ENCODE measurements at regions not wholly inside any gene's neighbourhood (a gene's known extent, or its start where the extent isn't known, plus 50 kb on each side); places are given as distances from the start of the nearest gene placed in this dataset.

DNA sequence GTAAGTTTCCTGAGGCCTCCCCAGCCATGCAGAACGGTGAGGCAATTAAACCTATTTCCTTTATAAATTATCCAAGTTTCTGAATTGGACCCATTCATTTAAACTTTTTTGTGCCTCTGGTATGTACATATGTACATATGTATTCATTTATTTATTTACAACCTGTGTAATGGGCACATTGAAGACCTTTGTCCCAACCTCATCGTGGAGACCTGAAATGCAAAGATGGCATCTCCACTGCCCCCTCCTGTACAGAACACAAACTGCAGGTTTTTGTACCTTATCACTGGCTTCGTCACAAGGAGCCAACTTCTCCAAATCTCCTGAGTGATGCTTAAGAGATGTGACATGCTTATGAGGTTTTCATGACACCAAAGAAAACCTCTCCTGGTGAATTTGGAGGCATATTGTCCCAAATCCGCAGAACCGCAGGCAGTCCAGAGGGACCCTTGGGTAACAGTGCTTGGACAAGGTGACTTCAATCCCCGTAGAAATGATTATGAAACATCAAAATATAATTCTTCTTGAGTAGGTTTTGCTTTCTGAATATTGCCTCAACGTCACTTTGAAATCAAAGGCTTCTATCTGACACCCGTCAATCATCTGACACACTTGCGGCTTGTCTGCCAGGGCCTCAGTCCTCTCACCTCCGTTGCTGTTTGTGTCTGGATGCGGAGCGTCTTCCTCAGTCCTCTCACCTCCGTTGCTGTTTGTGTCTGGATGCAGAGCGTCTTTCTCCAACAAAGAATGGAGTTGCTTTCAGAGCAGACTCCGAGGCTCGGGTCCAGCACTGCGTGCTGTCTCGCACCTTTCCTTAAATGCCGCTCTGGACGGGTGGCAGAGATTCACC lies 135.0 kb upstream of the IRX4 start:
- H3K27ac ChIP-seq (ENCODE audit: low read length) = no peak overlapping the region
- no peaks in the 10 kb centered on the region for H3K9me3 ChIP-seq (ENCODE audit: low read length)
- TF ChIP-seq, protein P1, sequence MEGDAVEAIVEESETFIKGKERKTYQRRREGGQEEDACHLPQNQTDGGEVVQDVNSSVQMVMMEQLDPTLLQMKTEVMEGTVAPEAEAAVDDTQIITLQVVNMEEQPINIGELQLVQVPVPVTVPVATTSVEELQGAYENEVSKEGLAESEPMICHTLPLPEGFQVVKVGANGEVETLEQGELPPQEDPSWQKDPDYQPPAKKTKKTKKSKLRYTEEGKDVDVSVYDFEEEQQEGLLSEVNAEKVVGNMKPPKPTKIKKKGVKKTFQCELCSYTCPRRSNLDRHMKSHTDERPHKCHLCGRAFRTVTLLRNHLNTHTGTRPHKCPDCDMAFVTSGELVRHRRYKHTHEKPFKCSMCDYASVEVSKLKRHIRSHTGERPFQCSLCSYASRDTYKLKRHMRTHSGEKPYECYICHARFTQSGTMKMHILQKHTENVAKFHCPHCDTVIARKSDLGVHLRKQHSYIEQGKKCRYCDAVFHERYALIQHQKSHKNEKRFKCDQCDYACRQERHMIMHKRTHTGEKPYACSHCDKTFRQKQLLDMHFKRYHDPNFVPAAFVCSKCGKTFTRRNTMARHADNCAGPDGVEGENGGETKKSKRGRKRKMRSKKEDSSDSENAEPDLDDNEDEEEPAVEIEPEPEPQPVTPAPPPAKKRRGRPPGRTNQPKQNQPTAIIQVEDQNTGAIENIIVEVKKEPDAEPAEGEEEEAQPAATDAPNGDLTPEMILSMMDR (IDR thresholded peaks at IDR 0.05; ENCODE audit: poor library complexity, severe bottlenecking) = peak; percentile 19
- TF ChIP-seq RAD21 (conservative IDR thresholded peaks at IDR 0.05) = no peak
- H3K36me3 ChIP-seq (ENCODE audit: insufficient read depth, low read length) = no peaks in the 10 kb centered on the region
- H3K9ac ChIP-seq (ENCODE audit: low read length) = no peak overlapping the region
- H3K4me3 ChIP-seq (ENCODE audit: low read length) = no peak overlapping the region
- H3K79me2 ChIP-seq (replicated peaks; ENCODE audit: insufficient read depth, low read length) = no peaks in the 10 kb centered on the region
- no peaks in the 10 kb centered on the region for H3F3A ChIP-seq (ENCODE audit: insufficient read depth, low read length, poor library complexity, severe bottlenecking)
- no peak overlapping the region for H3K4me2 ChIP-seq (ENCODE audit: low read length)
- H4K20me1 ChIP-seq (ENCODE audit: insufficient read depth) = no peaks in the 10 kb centered on the region
- no peaks in the 10 kb centered on the region for H3K9me2 ChIP-seq (ENCODE audit: insufficient read depth, low read length)
- H2AFZ ChIP-seq (ENCODE audit: low read depth, low read length) = no peak overlapping the region
- no peaks in the 10 kb centered on the region for H3K27me3 ChIP-seq (ENCODE audit: insufficient read depth, low read depth, low read length)

DNA sequence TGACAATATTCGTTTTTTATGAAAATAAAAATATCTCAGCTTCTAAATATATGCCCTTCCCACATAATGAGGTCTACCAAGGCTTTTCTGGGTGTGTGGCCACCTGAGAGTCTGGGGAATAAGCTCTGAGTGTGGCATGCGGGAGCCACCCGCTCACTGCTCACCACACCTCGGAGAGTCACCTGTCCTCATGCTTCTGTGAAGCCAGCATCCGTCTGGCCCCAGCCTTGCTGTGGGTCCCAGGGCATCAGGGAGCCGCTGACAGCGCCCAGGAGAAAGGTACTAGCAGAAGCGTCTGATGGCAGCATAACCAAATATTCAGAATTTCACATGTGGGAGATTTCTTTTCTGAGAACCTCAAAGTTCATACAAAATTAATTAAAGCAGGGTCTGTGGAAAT lies 133.2 kb upstream of the IRX4 start:
- TF ChIP-seq SMC3 (conservative IDR thresholded peaks at IDR 0.05; ENCODE audit: poor library complexity) (no peak), TAF1 (IDR thresholded peaks at IDR 0.05; ENCODE audit: low read depth) (no peak), RAD21 (conservative IDR thresholded peaks at IDR 0.05) (no peak), MXI1 (conservative IDR thresholded peaks at IDR 0.05; ENCODE audit: poor library complexity, severe bottlenecking) (no peak)
- TF ChIP-seq, protein P1 (IDR thresholded peaks at IDR 0.05; ENCODE audit: poor library complexity, severe bottlenecking) = no peak
- Histone ChIP-seq H3K9ac (ENCODE audit: low read length) (no peak overlapping the region), H3K27me3 (ENCODE audit: insufficient read depth, low read depth, low read length) (no peaks in the 10 kb centered on the region), H2AFZ (ENCODE audit: low read depth, low read length) (no peak overlapping the region), H3K4me3 (ENCODE audit: low read length) (no peak overlapping the region), H4K20me1 (ENCODE audit: insufficient read depth) (no peaks in the 10 kb centered on the region), H3K79me2 (replicated peaks; ENCODE audit: insufficient read depth, low read length) (no peaks in the 10 kb centered on the region), H3K9me2 (ENCODE audit: insufficient read depth, low read length) (no peaks in the 10 kb centered on the region), H3F3A (ENCODE audit: insufficient read depth, low read length, poor library complexity, severe bottlenecking) (no peaks in the 10 kb centered on the region), H3K4me2 (ENCODE audit: low read length) (no peak overlapping the region), H3K27ac (ENCODE audit: low read length) (no peak overlapping the region), H3K36me3 (ENCODE audit: insufficient read depth, low read length) (no peaks in the 10 kb centered on the region), H3K9me3 (ENCODE audit: low read length) (no peaks in the 10 kb centered on the region)

DNA sequence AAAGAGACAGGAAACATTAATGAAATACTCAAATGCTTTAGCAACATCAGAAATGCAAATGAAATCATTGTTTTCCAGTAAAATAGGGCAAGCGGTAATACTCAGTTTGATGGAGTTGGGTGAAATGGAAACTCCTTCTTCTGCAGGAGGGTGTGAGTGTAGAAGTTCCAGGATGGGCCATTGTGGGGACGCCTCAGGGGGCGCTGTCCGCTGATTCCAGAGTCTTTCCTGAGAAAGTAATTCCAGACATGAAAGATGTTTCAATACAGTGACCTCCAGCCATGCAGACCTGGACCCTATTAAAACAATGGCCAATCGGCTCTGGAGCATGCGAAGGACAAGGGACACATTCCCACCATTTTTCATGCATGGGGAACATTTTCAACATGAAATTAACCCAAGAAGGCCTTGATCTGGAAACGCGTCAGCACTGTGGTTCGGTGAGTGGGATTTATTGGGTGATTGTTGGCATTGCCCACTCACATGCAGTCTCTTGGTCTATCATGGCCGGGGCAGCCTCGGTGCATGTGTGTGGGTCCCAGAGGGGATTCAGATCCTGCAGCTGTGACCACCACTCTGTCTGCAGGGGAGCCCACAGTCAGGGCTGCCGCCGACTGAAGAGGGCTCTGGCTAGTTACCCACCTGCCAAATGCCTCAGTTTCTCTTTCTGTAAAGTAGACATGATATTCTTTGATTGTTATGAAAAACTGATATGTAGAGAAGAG lies 132.6 kb upstream of the IRX4 start:
- H3K36me3 ChIP-seq (ENCODE audit: insufficient read depth, low read length) = no peaks in the 10 kb centered on the region
- H3K9me2 ChIP-seq (ENCODE audit: insufficient read depth, low read length) = no peaks in the 10 kb centered on the region
- H3F3A ChIP-seq (ENCODE audit: insufficient read depth, low read length, poor library complexity, severe bottlenecking) = no peaks in the 10 kb centered on the region
- no peaks in the 10 kb centered on the region for H3K79me2 ChIP-seq (replicated peaks; ENCODE audit: insufficient read depth, low read length)
- no peak overlapping the region for H3K4me2 ChIP-seq (ENCODE audit: low read length)
- no peak overlapping the region for H2AFZ ChIP-seq (ENCODE audit: low read depth, low read length)
- H3K9ac ChIP-seq (ENCODE audit: low read length) = no peak overlapping the region
- no peaks in the 10 kb centered on the region for H4K20me1 ChIP-seq (ENCODE audit: insufficient read depth)
- H3K9me3 ChIP-seq (ENCODE audit: low read length) = no peaks in the 10 kb centered on the region
- no peak overlapping the region for H3K27ac ChIP-seq (ENCODE audit: low read length)
- H3K27me3 ChIP-seq (ENCODE audit: insufficient read depth, low read depth, low read length) = no peaks in the 10 kb centered on the region
- no peak overlapping the region for H3K4me3 ChIP-seq (ENCODE audit: low read length)
- TF ChIP-seq SMC3 (conservative IDR thresholded peaks at IDR 0.05; ENCODE audit: poor library complexity) (no peak), RAD21 (conservative IDR thresholded peaks at IDR 0.05) (no peak), EZH2 (IDR thresholded peaks at IDR 0.05; ENCODE audit: borderline replicate concordance, insufficient read depth, low read length, poor library complexity, severe bottlenecking) (no peak)

Measured in neural cell (in vitro differentiated cells).